ENCODE measurements at regions not wholly inside any gene's neighbourhood (a gene's known extent, or its start where the extent isn't known, plus 50 kb on each side); places are given as distances from the start of the nearest gene placed in this dataset.

DNA sequence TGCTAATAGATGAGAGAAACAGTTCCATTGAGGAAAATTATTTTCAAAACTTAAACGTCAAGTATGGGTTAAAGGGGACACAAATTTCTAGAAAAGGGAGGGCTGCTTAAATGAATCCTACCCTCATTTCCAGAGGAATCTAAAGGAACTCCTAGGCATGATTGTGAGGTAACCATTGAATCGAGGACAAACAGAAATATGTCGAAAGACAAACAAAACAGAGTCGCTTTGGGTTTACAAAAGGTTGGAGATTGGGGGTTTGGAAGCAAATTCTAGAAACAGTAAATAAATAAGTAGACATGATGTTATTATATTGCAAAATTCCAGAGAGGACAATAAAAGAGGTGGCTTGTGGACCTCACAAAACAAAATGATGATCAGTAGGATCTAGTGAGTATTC lies 173.1 kb downstream of the FTCDNL1 start:
- DNase-seq (ENCODE audit: low spot score) (no peak), ATAC-seq (ENCODE audit: insufficient number of reproducible peaks, low FRiP score, low read depth) (no peak)
- TF ChIP-seq, protein P1, sequence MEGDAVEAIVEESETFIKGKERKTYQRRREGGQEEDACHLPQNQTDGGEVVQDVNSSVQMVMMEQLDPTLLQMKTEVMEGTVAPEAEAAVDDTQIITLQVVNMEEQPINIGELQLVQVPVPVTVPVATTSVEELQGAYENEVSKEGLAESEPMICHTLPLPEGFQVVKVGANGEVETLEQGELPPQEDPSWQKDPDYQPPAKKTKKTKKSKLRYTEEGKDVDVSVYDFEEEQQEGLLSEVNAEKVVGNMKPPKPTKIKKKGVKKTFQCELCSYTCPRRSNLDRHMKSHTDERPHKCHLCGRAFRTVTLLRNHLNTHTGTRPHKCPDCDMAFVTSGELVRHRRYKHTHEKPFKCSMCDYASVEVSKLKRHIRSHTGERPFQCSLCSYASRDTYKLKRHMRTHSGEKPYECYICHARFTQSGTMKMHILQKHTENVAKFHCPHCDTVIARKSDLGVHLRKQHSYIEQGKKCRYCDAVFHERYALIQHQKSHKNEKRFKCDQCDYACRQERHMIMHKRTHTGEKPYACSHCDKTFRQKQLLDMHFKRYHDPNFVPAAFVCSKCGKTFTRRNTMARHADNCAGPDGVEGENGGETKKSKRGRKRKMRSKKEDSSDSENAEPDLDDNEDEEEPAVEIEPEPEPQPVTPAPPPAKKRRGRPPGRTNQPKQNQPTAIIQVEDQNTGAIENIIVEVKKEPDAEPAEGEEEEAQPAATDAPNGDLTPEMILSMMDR (IDR thresholded peaks at IDR 0.05): no peak
- H3K4me3 ChIP-seq: no peak overlapping the region
- no peak overlapping the region for H3K27ac ChIP-seq
- no peaks in the 10 kb centered on the region for H3K9me3 ChIP-seq
- H3K36me3 ChIP-seq: no peaks in the 10 kb centered on the region
- no peaks in the 10 kb centered on the region for H3K27me3 ChIP-seq (replicated peaks; ENCODE audit: insufficient read depth)
- no peaks in the 10 kb centered on the region for H3K4me1 ChIP-seq (ENCODE audit: control insufficient read depth in 1 of 2, low read depth in 2 of 2)

DNA sequence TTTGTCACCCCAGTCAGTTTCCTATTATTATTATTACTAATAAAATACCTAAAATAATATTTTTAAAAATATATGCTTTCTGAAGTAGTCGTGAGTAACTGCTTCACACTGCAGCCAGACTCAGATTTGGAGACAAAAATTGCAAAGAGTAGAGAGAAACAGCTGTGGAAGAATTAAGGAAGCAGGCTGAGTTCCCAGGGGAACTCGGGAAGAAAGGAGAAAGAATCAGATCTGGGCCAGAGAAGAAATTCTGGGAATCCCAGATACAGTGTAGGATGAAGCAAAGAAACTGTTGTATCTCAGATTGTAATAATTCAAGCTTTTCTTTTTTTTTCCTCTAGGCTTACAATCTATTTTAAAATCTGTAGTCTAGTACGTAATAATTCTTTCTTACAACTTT lies 182.3 kb downstream of the FTCDNL1 start:
- ATAC-seq (ENCODE audit: insufficient number of reproducible peaks, low FRiP score, low read depth) (no peak), DNase-seq (ENCODE audit: low spot score) (no peak)
- Histone ChIP-seq H3K36me3 (no peaks in the 10 kb centered on the region), H3K4me3 (no peak overlapping the region), H3K9me3 (no peaks in the 10 kb centered on the region), H3K27me3 (replicated peaks; ENCODE audit: insufficient read depth) (no peaks in the 10 kb centered on the region), H3K27ac (no peak overlapping the region), H3K4me1 (ENCODE audit: control insufficient read depth in 1 of 2, low read depth in 2 of 2) (no peaks in the 10 kb centered on the region)
- TF ChIP-seq, protein P1 (IDR thresholded peaks at IDR 0.05): no peak

DNA sequence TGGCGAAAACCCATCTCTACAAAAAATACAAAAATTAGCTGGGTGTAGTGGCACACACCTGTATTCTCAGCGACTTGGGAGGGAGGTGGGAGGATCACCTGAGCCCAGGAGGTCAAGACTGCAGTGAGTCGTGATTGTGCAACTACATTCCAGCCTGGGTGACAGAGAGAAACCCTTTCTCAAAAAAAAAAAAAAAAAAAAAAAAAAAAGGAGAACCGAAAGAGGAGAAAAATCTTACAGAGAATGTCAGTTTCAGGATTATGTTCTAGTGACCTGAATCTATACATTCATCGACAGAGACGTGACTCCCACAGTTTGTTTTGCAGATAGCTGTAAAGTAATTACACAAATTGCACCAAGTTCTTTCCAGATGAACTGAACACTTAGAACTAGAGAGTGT lies 187.8 kb downstream of the FTCDNL1 start:
- no peak overlapping the region for H3K4me3 ChIP-seq
- H3K36me3 ChIP-seq: no peaks in the 10 kb centered on the region
- no peak for ATAC-seq (ENCODE audit: insufficient number of reproducible peaks, low FRiP score, low read depth)
- DNase-seq (ENCODE audit: low spot score): no peak
- H3K27ac ChIP-seq: no peak overlapping the region
- H3K27me3 ChIP-seq (replicated peaks; ENCODE audit: insufficient read depth): no peaks in the 10 kb centered on the region
- no peaks in the 10 kb centered on the region for H3K9me3 ChIP-seq
- H3K4me1 ChIP-seq (ENCODE audit: control insufficient read depth in 1 of 2, low read depth in 2 of 2): no peaks in the 10 kb centered on the region
- TF ChIP-seq, protein P1 (IDR thresholded peaks at IDR 0.05): no peak

DNA sequence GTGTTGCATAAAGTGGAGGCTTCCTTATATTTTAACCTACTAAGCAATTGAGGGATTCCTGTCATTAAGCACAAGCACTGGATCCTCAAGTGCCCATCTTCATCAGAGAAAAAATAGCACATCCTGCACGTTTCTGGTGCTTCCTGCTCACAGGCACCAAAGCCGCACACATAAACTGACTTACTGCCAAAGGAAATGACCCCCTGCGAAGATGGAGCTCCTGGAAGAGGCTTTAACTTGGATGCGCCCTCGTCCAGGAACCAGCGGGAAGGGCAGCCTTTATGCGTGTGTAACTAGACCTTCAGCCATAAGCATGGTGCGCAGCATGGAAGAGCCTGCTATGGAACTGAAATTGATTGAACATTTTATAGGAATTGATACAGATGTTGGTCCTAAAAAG lies 188.7 kb downstream of the FTCDNL1 start:
- Histone ChIP-seq H3K9me3 (no peaks in the 10 kb centered on the region), H3K27me3 (replicated peaks; ENCODE audit: insufficient read depth) (no peaks in the 10 kb centered on the region), H3K4me1 (ENCODE audit: control insufficient read depth in 1 of 2, low read depth in 2 of 2) (no peaks in the 10 kb centered on the region), H3K36me3 (no peaks in the 10 kb centered on the region), H3K4me3 (no peak overlapping the region), H3K27ac (no peak overlapping the region)
- ATAC-seq (ENCODE audit: insufficient number of reproducible peaks, low FRiP score, low read depth): no peak
- TF ChIP-seq, protein P1 (IDR thresholded peaks at IDR 0.05): no peak
- no peak for DNase-seq (ENCODE audit: low spot score)

DNA sequence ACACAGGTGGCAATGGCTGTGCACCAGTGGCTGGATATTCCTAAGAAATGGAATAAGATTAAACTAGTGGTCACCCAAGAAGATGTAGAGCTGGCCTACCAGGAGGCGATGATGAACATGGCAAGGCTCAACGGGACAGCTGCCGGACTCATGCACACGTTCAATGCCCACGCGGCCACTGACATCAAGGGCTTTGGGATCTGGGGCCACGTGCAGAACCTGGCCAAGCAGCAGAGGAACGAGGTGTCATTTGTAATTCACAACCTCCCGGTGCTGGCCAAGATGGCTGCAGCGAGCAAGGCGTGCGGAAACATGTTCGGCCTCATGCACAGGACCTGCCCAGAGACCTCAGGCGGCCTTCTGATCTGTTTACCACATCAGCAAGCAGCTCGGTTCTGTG lies 190.8 kb downstream of the FTCDNL1 start:
- no peak for DNase-seq (ENCODE audit: low spot score)
- Histone ChIP-seq H3K27me3 (replicated peaks; ENCODE audit: insufficient read depth) (no peaks in the 10 kb centered on the region), H3K9me3 (no peaks in the 10 kb centered on the region), H3K27ac (no peak overlapping the region), H3K4me1 (ENCODE audit: control insufficient read depth in 1 of 2, low read depth in 2 of 2) (no peaks in the 10 kb centered on the region), H3K4me3 (no peak overlapping the region), H3K36me3 (no peaks in the 10 kb centered on the region)
- no peak for ATAC-seq (ENCODE audit: insufficient number of reproducible peaks, low FRiP score, low read depth)
- TF ChIP-seq, protein P1 (IDR thresholded peaks at IDR 0.05): no peak

Measured in thoracic aorta (tissue), 2 donors.